IMR-90 (cell line): ENCODE measurements at regions not wholly inside any gene's neighbourhood (a gene's known extent, or its start where the extent isn't known, plus 50 kb on each side); places are given as distances from the start of the nearest gene placed in this dataset.

ENCODE experiments used
- ATAC-seq: fragments of 200-7000 bp; cut with Tn5 transposase; 2 replicates; pipeline ENCODE4 v1.9.1; 2020; ENCODE audit warnings: low read depth, mild to moderate bottlenecking, moderate library complexity
- BruUV-seq: library from RNA; stranded (reverse); fragments of 400-500 nt; replicated peaks from 2 replicates; lab custom pipeline; 2021; lab: Mats Ljungman, UMichigan
- CTCF ChIA-PET: fragments of 300-600 bp; formaldehyde crosslinking; extraction: SDS; loops from one replicate; lab custom pipeline; 2021; ENCODE audit warnings: antibody characterized with exemption; lab: Yijun Ruan, JAX
- POLR2A ChIA-PET: fragments of 300-600 bp; sonication (Branson Sonifier 250); formaldehyde crosslinking; loops from one replicate; lab custom pipeline; 2022; ENCODE audit warnings: antibody characterized with exemption; ENCODE audit not compliant: unreplicated experiment; lab: Charles Lee
- DNase-seq: peaks from one replicate; pipeline ENCODE4 v3.0.0; 2013
- H2AFZ ChIP-seq: replicated peaks from 2 replicates; pipeline ENCODE3; 2013; ENCODE audit warnings: low read length, mild to moderate bottlenecking; ENCODE audit not compliant: poor library complexity
- H2AK5ac ChIP-seq: 2 replicates; pipeline ENCODE4 v1.6.1; 2013; ENCODE audit warnings: low read depth, low read length, inconsistent platforms
- H2AK9ac ChIP-seq: replicated peaks from 2 replicates; pipeline ENCODE3; 2013; ENCODE audit warnings: mild to moderate bottlenecking, low read depth, low read length, moderate library complexity; ENCODE audit not compliant: poor library complexity
- H2BK120ac ChIP-seq: 2 replicates; pipeline ENCODE4 v1.6.1; 2013; ENCODE audit warnings: low read depth, low read length, inconsistent platforms
- H2BK15ac ChIP-seq: 3 replicates; pipeline ENCODE4 v1.6.1; 2013; ENCODE audit warnings: low read depth, low read length, inconsistent platforms
- H2BK20ac ChIP-seq: 2 replicates; pipeline ENCODE4 v1.6.1; 2013; ENCODE audit warnings: low read depth, mild to moderate bottlenecking, inconsistent platforms, low read length, moderate library complexity
- H2BK5ac ChIP-seq: 2 replicates; pipeline ENCODE4 v1.6.1; 2013; ENCODE audit warnings: mild to moderate bottlenecking, low read depth, low read length, inconsistent platforms; ENCODE audit not compliant: poor library complexity, severe bottlenecking
- H3K14ac ChIP-seq: replicated peaks from 2 replicates; pipeline ENCODE4 v1.6.1; 2013; ENCODE audit warnings: low read depth, low read length, inconsistent platforms
- H3K18ac ChIP-seq: 2 replicates; pipeline ENCODE4 v1.6.1; 2013; ENCODE audit warnings: low read depth, low read length, control low read depth
- H3K23ac ChIP-seq: 2 replicates; pipeline ENCODE4 v1.6.1; 2013; ENCODE audit warnings: low read depth, low read length, inconsistent platforms
- H3K27ac ChIP-seq: 2 replicates; pipeline ENCODE4 v1.5.1; 2013; ENCODE audit warnings: mild to moderate bottlenecking, control low read depth, low read length; ENCODE audit not compliant: insufficient read depth
- H3K27me3 ChIP-seq: 2 replicates; pipeline ENCODE4 v1.6.1; 2013; ENCODE audit warnings: low read length; ENCODE audit not compliant: control insufficient read depth, insufficient read depth
- H3K36me3 ChIP-seq: 2 replicates; pipeline ENCODE4 v1.6.1; 2013; ENCODE audit warnings: low read length, mixed read lengths; ENCODE audit not compliant: control insufficient read depth, insufficient read depth
- H3K4ac ChIP-seq: 2 replicates; pipeline ENCODE4 v1.6.1; 2013; ENCODE audit warnings: low read depth, low read length, inconsistent platforms
- H3K4me1 ChIP-seq: 2 replicates; pipeline ENCODE4 v1.6.1; 2013; ENCODE audit warnings: low read length, mixed read lengths; ENCODE audit not compliant: control insufficient read depth, insufficient read depth
- H3K4me2 ChIP-seq: 2 replicates; pipeline ENCODE4 v1.6.1; 2013; ENCODE audit warnings: low read depth, mild to moderate bottlenecking, control low read depth, low read length, moderate library complexity
- H3K4me3 ChIP-seq: 2 replicates; pipeline ENCODE4 v1.5.1; 2013; ENCODE audit warnings: low read depth, mild to moderate bottlenecking, control low read depth, low read length, moderate library complexity; ENCODE audit not compliant: insufficient read depth
- H3K56ac ChIP-seq: 2 replicates; pipeline ENCODE4 v1.6.1; 2013; ENCODE audit warnings: low read length, inconsistent platforms; ENCODE audit not compliant: insufficient read depth; ENCODE audit errors: extremely low read depth
- H3K79me1 ChIP-seq, 2 experiments: 2 replicates each; pipeline ENCODE4 v1.6.1; 2013; ENCODE audit warnings: low read length in 2 of 2, inconsistent platforms in 1 of 2, low read depth in 1 of 2
- H3K9ac ChIP-seq: 2 replicates; pipeline ENCODE4 v1.6.1; 2013; ENCODE audit warnings: low read depth, low read length, control low read depth
- H3K9me1 ChIP-seq: 2 replicates; pipeline ENCODE4 v1.6.1; 2013; ENCODE audit warnings: low read length, inconsistent platforms; ENCODE audit not compliant: insufficient read depth
- H3K9me3 ChIP-seq: 2 replicates; pipeline ENCODE4 v1.6.1; 2013; ENCODE audit warnings: low read length; ENCODE audit not compliant: control insufficient read depth, insufficient read depth
- H4K20me1 ChIP-seq: 2 replicates; pipeline ENCODE4 v1.6.1; 2013; ENCODE audit warnings: low read length, inconsistent platforms; ENCODE audit not compliant: insufficient read depth
- H4K5ac ChIP-seq: 2 replicates; pipeline ENCODE4 v1.6.1; 2013; ENCODE audit warnings: mild to moderate bottlenecking, low read depth, low read length, control low read depth
- H4K8ac ChIP-seq, 2 experiments: 2 replicates each; pipeline ENCODE4 v1.6.1; 2013; ENCODE audit warnings: low read depth in 2 of 2, low read length in 2 of 2, control low read depth in 1 of 2, inconsistent platforms in 1 of 2
- H4K91ac ChIP-seq: 2 replicates; pipeline ENCODE4 v1.6.1; 2013; ENCODE audit warnings: low read depth, low read length, inconsistent platforms; ENCODE audit not compliant: insufficient read depth
- BHLHE40 ChIP-seq: fragments of 150-350 bp; IDR thresholded peaks from 2 replicates; pipeline ENCODE4 v1.6.1; 2016; ENCODE audit warnings: mild to moderate bottlenecking, low read depth, low read length
- FOS ChIP-seq: fragments of 150-350 bp; IDR thresholded peaks from 2 replicates; pipeline ENCODE4 v1.6.1; 2016; ENCODE audit warnings: low read depth, low read length
- MAFK ChIP-seq: IDR thresholded peaks from 2 replicates; pipeline ENCODE4 v1.6.1; 2012; ENCODE audit warnings: low read depth, low read length, improper control_type of control experiment
- MXI1 ChIP-seq: IDR thresholded peaks from 2 replicates; pipeline ENCODE4 v1.6.1; 2012; ENCODE audit warnings: low read depth, mild to moderate bottlenecking, low read length, moderate library complexity, borderline replicate concordance
- RFX5 ChIP-seq: IDR thresholded peaks from 2 replicates; pipeline ENCODE4 v1.8.0; 2012; ENCODE audit warnings: low read depth, mild to moderate bottlenecking, low read length, moderate library complexity
- USF2 ChIP-seq: fragments of 150-350 bp; IDR thresholded peaks from 2 replicates; pipeline ENCODE4 v1.6.1; 2017; ENCODE audit warnings: mild to moderate bottlenecking, antibody characterized with exemption, low read length, low read depth
- WGBS, 2 experiments: methylation state at CpG; one replicate each; pipeline versions ENCODE4 v1.1.5 to v1.1.7; 2013; ENCODE audit warnings: missing lambda C conversion rate in 2 of 2; ENCODE audit not compliant: insufficient read length in 1 of 2; ENCODE audit errors: extremely low coverage in 2 of 2; 5-methylcytosine and 5-hydroxymethylcytosine counted together
- dilution Hi-C: fragments of 300-500 bp; cut with HindIII; formaldehyde crosslinking; loops from one replicate; pipeline ENCODE4 v1.14.3; 2018; ENCODE audit warnings: low sequenced_read_pairs; ENCODE audit not compliant: unreplicated experiment
- in situ Hi-C: fragments of 300-500 bp; cut with MboI; formaldehyde crosslinking; loops from 3 replicates; pipeline ENCODE4 v1.14.3; 2019; ENCODE audit warnings: low sequenced_read_pairs, inconsistent platforms, mixed read lengths
- intact Hi-C: fragments of 100-400 bp; cut with micrococcal nuclease; formaldehyde crosslinking; loops from 2 replicates; pipeline ENCODE4 v1.10.0; 2022

GRCh38 chr4:56229947-56230346 is 157.3 kb downstream of the AASDH start:
- no peak overlapping the region for H2BK120ac ChIP-seq
- H3K36me3 ChIP-seq: no peaks in the 10 kb centered on the region
- H3K56ac ChIP-seq: no peak overlapping the region
- no peaks in the 10 kb centered on the region for H3K9me1 ChIP-seq
- CTCF ChIA-PET: no interaction called here
- no peak overlapping the region for H2BK20ac ChIP-seq
- ATAC-seq (no peak), DNase-seq (no peak)
- dilution Hi-C loops: no loop called here
- no peak overlapping the region for H3K27ac ChIP-seq
- BruUV-seq: no TSS peak
- no peak overlapping the region for H2AFZ ChIP-seq
- WGBS, 2 experiments: no CpG with 5 or more reads among the region's 1 CpG
- H2BK15ac ChIP-seq: no peak overlapping the region
- no peak overlapping the region for H3K9ac ChIP-seq
- H3K4ac ChIP-seq: no peak overlapping the region
- H3K14ac ChIP-seq: no peak overlapping the region
- H3K27me3 ChIP-seq: no peaks in the 10 kb centered on the region
- H4K91ac ChIP-seq: no peak overlapping the region
- intact Hi-C loops: no loop called here
- H3K4me2 ChIP-seq: no peak overlapping the region
- no peaks in the 10 kb centered on the region for H4K20me1 ChIP-seq
- H4K8ac ChIP-seq: no peak overlapping the region
- no peak for TF ChIP-seq BHLHE40
- TF ChIP-seq RFX5: no peak
- TF ChIP-seq USF2: no peak
- no peak for TF ChIP-seq FOS
- TF ChIP-seq MXI1: no peak
- no peak for TF ChIP-seq MAFK
- no peaks in the 10 kb centered on the region for H3K79me1 ChIP-seq
- no peak overlapping the region for H2AK5ac ChIP-seq
- POLR2A ChIA-PET: no interaction called here
- no peak overlapping the region for H3K18ac ChIP-seq
- no peak overlapping the region for H2AK9ac ChIP-seq
- no peak overlapping the region for H3K23ac ChIP-seq
- no peaks in the 10 kb centered on the region for H3K4me1 ChIP-seq
- in situ Hi-C loops: no loop called here
- H2BK5ac ChIP-seq: no peak overlapping the region
- no peak overlapping the region for H4K5ac ChIP-seq
- H3K9me3 ChIP-seq: no peaks in the 10 kb centered on the region
- no peak overlapping the region for H3K4me3 ChIP-seq
